HG03108 (cell line): ENCODE measurements at regions not wholly inside any gene's neighbourhood (a gene's known extent, or its start where the extent isn't known, plus 50 kb on each side); places are given as distances from the start of the nearest gene placed in this dataset.

Experiments
- ATAC-seq: cut with Tn5 transposase; IDR thresholded peaks from one replicate; pipeline ENCODE4 v1.9.1; 2021; ENCODE audit warnings: moderate library complexity; ENCODE audit not compliant: unreplicated experiment

- ATAC-seq: no peak
Observed at GRCh38 chr12:87846045-87846444, 183.2 kb downstream of the C12orf50 start.

GRCh38 chr12:87841935-87842334 lies 187.3 kb downstream of the C12orf50 start:
- no peak for ATAC-seq

GRCh38 chr12:87836190-87836589 lies 193.0 kb downstream of the C12orf50 start:
- ATAC-seq: no peak

- no peak for ATAC-seq
Observed at GRCh38 chr12:87828382-87828973, 200.7 kb downstream of the C12orf50 start.

GRCh38 chr12:87827638-87828264 lies 201.4 kb downstream of the C12orf50 start:
- ATAC-seq: no peak

GRCh38 chr12:87822923-87823322 lies 206.3 kb downstream of the C12orf50 start:
- ATAC-seq: no peak

GRCh38 chr12:87820524-87821202 lies 208.5 kb downstream of the C12orf50 start:
- no peak for ATAC-seq

- no peak for ATAC-seq
Observed at GRCh38 chr12:87818441-87818840, 210.8 kb downstream of the C12orf50 start.

- ATAC-seq: no peak
Observed at GRCh38 chr12:87815771-87816585, 213.2 kb downstream of the C12orf50 start.

- no peak for ATAC-seq
Observed at GRCh38 chr12:87814625-87815024, 214.6 kb downstream of the C12orf50 start.

- no peak for ATAC-seq
Observed at GRCh38 chr12:87813476-87814234, 215.5 kb downstream of the C12orf50 start.

GRCh38 chr12:87812681-87813080 lies 216.5 kb downstream of the C12orf50 start:
- no peak for ATAC-seq

GRCh38 chr12:87812030-87812429 lies 217.2 kb downstream of the C12orf50 start:
- no peak for ATAC-seq

GRCh38 chr12:87809916-87810315 lies 219.3 kb downstream of the C12orf50 start:
- no peak for ATAC-seq

GRCh38 chr12:87807086-87807485 lies 222.1 kb downstream of the C12orf50 start:
- no peak for ATAC-seq

GRCh38 chr12:87806310-87806709 lies 222.9 kb downstream of the C12orf50 start:
- ATAC-seq: no peak

- ATAC-seq: no peak
Observed at GRCh38 chr12:87804386-87804785, 224.8 kb downstream of the C12orf50 start.

GRCh38 chr12:87802721-87803011 lies 226.5 kb downstream of the C12orf50 start:
- no peak for ATAC-seq

- no peak for ATAC-seq
Observed at GRCh38 chr12:87801860-87802720, 227.1 kb downstream of the C12orf50 start.

- no peak for ATAC-seq
Observed at GRCh38 chr12:87796961-87797516, 232.2 kb downstream of the C12orf50 start.
